ENCODE measurements at regions not wholly inside any gene's neighbourhood (a gene's known extent, or its start where the extent isn't known, plus 50 kb on each side); places are given as distances from the start of the nearest gene placed in this dataset.
A peak's percentile ranks its signal among the peaks of the same experiment; 100 is the strongest.
"Not testable (repeated sequence)": the region's sequence is repeated elsewhere in the genome, so short reads cannot be mapped to it uniquely, and the experiment has no call there.

GRCh38 chr10:23793577-23793976, 354.7 kb downstream of the OTUD1 start:
- intact Hi-C loops (cut with micrococcal nuclease) = no loop called here
- no peaks in the 10 kb centered on the region for H3K4me1 Mint-ChIP-seq (ENCODE audit: low read depth)
- CTCF ChIA-PET = no interaction called here
- H3K4me3 Mint-ChIP-seq = no peak overlapping the region
- H3K27me3 Mint-ChIP-seq (ENCODE audit: low read depth) = peaks cover under 1% of the 10 kb centered on the region
- H3K36me3 Mint-ChIP-seq (ENCODE audit: low read depth) = no peaks in the 10 kb centered on the region
- no peak for DNase-seq
- no peak overlapping the region for H3K27ac Mint-ChIP-seq
- no peaks in the 10 kb centered on the region for H3K9me3 Mint-ChIP-seq

- H3K4me1 Mint-ChIP-seq (ENCODE audit: low read depth); H3K4me3 Mint-ChIP-seq; CTCF ChIA-PET; DNase-seq; H3K9me3 Mint-ChIP-seq; intact Hi-C loops (cut with micrococcal nuclease); H3K27ac Mint-ChIP-seq; H3K36me3 Mint-ChIP-seq (ENCODE audit: low read depth); H3K27me3 Mint-ChIP-seq (ENCODE audit: low read depth): not testable (repeated sequence)
These were observed 358.6 kb downstream of the OTUD1 start for GRCh38 chr10:23797452-23797851.

- DNase-seq = no peak
- Mint-ChIP-seq H3K36me3 (ENCODE audit: low read depth) (no peaks in the 10 kb centered on the region), H3K27me3 (ENCODE audit: low read depth) (no peaks in the 10 kb centered on the region), H3K4me1 (ENCODE audit: low read depth) (no peaks in the 10 kb centered on the region), H3K9me3 (no peaks in the 10 kb centered on the region), H3K4me3 (no peak overlapping the region), H3K27ac (no peak overlapping the region)
- intact Hi-C loops (cut with micrococcal nuclease) = no loop called here
- CTCF ChIA-PET = interaction anchor here (0.6 kb wide), 1 partner anchor 299 kb away, joined by 3 read pairs; no protein-coding TSS in a partner anchor
These were observed 365.2 kb downstream of the OTUD1 start for GRCh38 chr10:23804125-23804524.

- CTCF ChIA-PET = no interaction called here
- no peak for DNase-seq
- intact Hi-C loops (cut with micrococcal nuclease) = no loop called here
These were observed 374.8 kb downstream of the OTUD1 start for GRCh38 chr10:23813687-23814086.

GRCh38 chr10:23818484-23818883, 379.6 kb downstream of the OTUD1 start:
- Mint-ChIP-seq H3K4me1 (ENCODE audit: low read depth) (no peaks in the 10 kb centered on the region), H3K36me3 (ENCODE audit: low read depth) (no peaks in the 10 kb centered on the region), H3K27me3 (ENCODE audit: low read depth) (peaks cover 3% of the 10 kb centered on the region), H3K4me3 (no peak overlapping the region), H3K9me3 (no peaks in the 10 kb centered on the region), H3K27ac (no peak overlapping the region)
- no peak for DNase-seq
- CTCF ChIA-PET = no interaction called here
- intact Hi-C loops (cut with micrococcal nuclease) = no loop called here

More at GRCh38 chr10:23813687-23814086, 374.8 kb downstream of the OTUD1 start:
- H3K36me3 Mint-ChIP-seq (ENCODE audit: low read depth) = no peaks in the 10 kb centered on the region
- no peak overlapping the region for H3K27ac Mint-ChIP-seq
- H3K4me3 Mint-ChIP-seq = no peak overlapping the region
- no peaks in the 10 kb centered on the region for H3K9me3 Mint-ChIP-seq
- H3K27me3 Mint-ChIP-seq (ENCODE audit: low read depth) = peaks cover 3% of the 10 kb centered on the region
- H3K4me1 Mint-ChIP-seq (ENCODE audit: low read depth) = no peaks in the 10 kb centered on the region

GRCh38 chr10:23820792-23821191, 381.9 kb downstream of the OTUD1 start:
- CTCF ChIA-PET = interaction anchor here (1.0 kb wide), 1 partner anchor 428 kb away, joined by 3 read pairs; no protein-coding TSS in a partner anchor
- no peak overlapping the region for H3K27ac Mint-ChIP-seq
- H3K36me3 Mint-ChIP-seq (ENCODE audit: low read depth) = no peaks in the 10 kb centered on the region
- H3K4me1 Mint-ChIP-seq (ENCODE audit: low read depth) = no peaks in the 10 kb centered on the region
- DNase-seq = no peak
- peaks cover 5% of the 10 kb centered on the region for H3K27me3 Mint-ChIP-seq (ENCODE audit: low read depth)
- H3K4me3 Mint-ChIP-seq = no peak overlapping the region
- no peaks in the 10 kb centered on the region for H3K9me3 Mint-ChIP-seq
- intact Hi-C loops (cut with micrococcal nuclease) = no loop called here

GRCh38 chr10:23824822-23825221, 384.1 kb upstream of the KIAA1217 start:
- Mint-ChIP-seq H3K27ac (no peak overlapping the region), H3K4me1 (ENCODE audit: low read depth) (no peaks in the 10 kb centered on the region), H3K27me3 (ENCODE audit: low read depth) (peaks cover 6% of the 10 kb centered on the region), H3K4me3 (no peak overlapping the region), H3K9me3 (no peaks in the 10 kb centered on the region), H3K36me3 (ENCODE audit: low read depth) (no peaks in the 10 kb centered on the region)
- intact Hi-C loops (cut with micrococcal nuclease) = no loop called here
- no peak for DNase-seq
- CTCF ChIA-PET = no interaction called here

- Mint-ChIP-seq H3K27ac (no peak overlapping the region), H3K4me3 (no peak overlapping the region), H3K27me3 (ENCODE audit: low read depth) (peaks cover 6% of the 10 kb centered on the region), H3K4me1 (ENCODE audit: low read depth) (no peaks in the 10 kb centered on the region), H3K9me3 (no peaks in the 10 kb centered on the region), H3K36me3 (ENCODE audit: low read depth) (no peaks in the 10 kb centered on the region)
- intact Hi-C loops (cut with micrococcal nuclease) = no loop called here
- DNase-seq = peak; percentile 31
- CTCF ChIA-PET = no interaction called here
These were observed 382.5 kb upstream of the KIAA1217 start for GRCh38 chr10:23826421-23826820.

- H3K27ac Mint-ChIP-seq = no peak overlapping the region
- peaks cover 4% of the 10 kb centered on the region for H3K27me3 Mint-ChIP-seq (ENCODE audit: low read depth)
- CTCF ChIA-PET = no interaction called here
- H3K4me3 Mint-ChIP-seq = no peak overlapping the region
- intact Hi-C loops (cut with micrococcal nuclease) = no loop called here
- H3K4me1 Mint-ChIP-seq (ENCODE audit: low read depth) = no peaks in the 10 kb centered on the region
- no peak for DNase-seq
- no peaks in the 10 kb centered on the region for H3K36me3 Mint-ChIP-seq (ENCODE audit: low read depth)
- H3K9me3 Mint-ChIP-seq = no peaks in the 10 kb centered on the region
These were observed 379.4 kb upstream of the KIAA1217 start for GRCh38 chr10:23829556-23829955.

- no peak overlapping the region for H3K4me3 Mint-ChIP-seq
- CTCF ChIA-PET = no interaction called here
- H3K27ac Mint-ChIP-seq = no peak overlapping the region
- H3K27me3 Mint-ChIP-seq (ENCODE audit: low read depth) = no peaks in the 10 kb centered on the region
- DNase-seq = no peak
- intact Hi-C loops (cut with micrococcal nuclease) = no loop called here
- no peaks in the 10 kb centered on the region for H3K9me3 Mint-ChIP-seq
- H3K36me3 Mint-ChIP-seq (ENCODE audit: low read depth) = no peaks in the 10 kb centered on the region
- H3K4me1 Mint-ChIP-seq (ENCODE audit: low read depth) = no peaks in the 10 kb centered on the region
These were observed 374.8 kb upstream of the KIAA1217 start for GRCh38 chr10:23834091-23834490.

GRCh38 chr10:23850631-23851030, 358.3 kb upstream of the KIAA1217 start:
- peaks cover 13% of the 10 kb centered on the region for H3K9me3 Mint-ChIP-seq
- CTCF ChIA-PET = no interaction called here
- no peak for DNase-seq
- H3K4me3 Mint-ChIP-seq = no peak overlapping the region
- H3K36me3 Mint-ChIP-seq (ENCODE audit: low read depth) = peaks cover 2% of the 10 kb centered on the region
- H3K27me3 Mint-ChIP-seq (ENCODE audit: low read depth) = no peaks in the 10 kb centered on the region
- H3K27ac Mint-ChIP-seq = no peak overlapping the region
- H3K4me1 Mint-ChIP-seq (ENCODE audit: low read depth) = peaks cover 2% of the 10 kb centered on the region
- intact Hi-C loops (cut with micrococcal nuclease) = no loop called here

- intact Hi-C loops (cut with micrococcal nuclease) = no loop called here
- Mint-ChIP-seq H3K36me3 (ENCODE audit: low read depth) (peaks cover 2% of the 10 kb centered on the region), H3K27me3 (ENCODE audit: low read depth) (peaks cover 1% of the 10 kb centered on the region), H3K27ac (no peak overlapping the region), H3K9me3 (peaks cover 3% of the 10 kb centered on the region), H3K4me3 (no peak overlapping the region), H3K4me1 (ENCODE audit: low read depth) (no peaks in the 10 kb centered on the region)
- no peak for DNase-seq
- CTCF ChIA-PET = interaction anchor here (0.7 kb wide), 1 partner anchor 95 kb away, joined by 3 read pairs; no protein-coding TSS in a partner anchor
These were observed 349.3 kb upstream of the KIAA1217 start for GRCh38 chr10:23859598-23859997.

- Mint-ChIP-seq H3K27ac (no peak overlapping the region), H3K4me3 (no peak overlapping the region), H3K9me3 (no peaks in the 10 kb centered on the region), H3K36me3 (ENCODE audit: low read depth) (no peaks in the 10 kb centered on the region), H3K27me3 (ENCODE audit: low read depth) (no peaks in the 10 kb centered on the region), H3K4me1 (ENCODE audit: low read depth) (no peaks in the 10 kb centered on the region)
- DNase-seq = no peak
- intact Hi-C loops (cut with micrococcal nuclease) = no loop called here
- CTCF ChIA-PET = no interaction called here
These were observed 344.2 kb upstream of the KIAA1217 start for GRCh38 chr10:23864631-23865147.

- intact Hi-C loops (cut with micrococcal nuclease); H3K9me3 Mint-ChIP-seq; H3K4me1 Mint-ChIP-seq (ENCODE audit: low read depth); H3K4me3 Mint-ChIP-seq; H3K27me3 Mint-ChIP-seq (ENCODE audit: low read depth); H3K36me3 Mint-ChIP-seq (ENCODE audit: low read depth); CTCF ChIA-PET; DNase-seq; H3K27ac Mint-ChIP-seq: not testable (repeated sequence)
These were observed 342.0 kb upstream of the KIAA1217 start for GRCh38 chr10:23866985-23867384.
